ENCODE measurements at regions not wholly inside any gene's neighbourhood (a gene's known extent, or its start where the extent isn't known, plus 50 kb on each side); places are given as distances from the start of the nearest gene placed in this dataset.
"Not testable (repeated sequence)": the region's sequence is repeated elsewhere in the genome, so short reads cannot be mapped to it uniquely, and the experiment has no call there.

DNA sequence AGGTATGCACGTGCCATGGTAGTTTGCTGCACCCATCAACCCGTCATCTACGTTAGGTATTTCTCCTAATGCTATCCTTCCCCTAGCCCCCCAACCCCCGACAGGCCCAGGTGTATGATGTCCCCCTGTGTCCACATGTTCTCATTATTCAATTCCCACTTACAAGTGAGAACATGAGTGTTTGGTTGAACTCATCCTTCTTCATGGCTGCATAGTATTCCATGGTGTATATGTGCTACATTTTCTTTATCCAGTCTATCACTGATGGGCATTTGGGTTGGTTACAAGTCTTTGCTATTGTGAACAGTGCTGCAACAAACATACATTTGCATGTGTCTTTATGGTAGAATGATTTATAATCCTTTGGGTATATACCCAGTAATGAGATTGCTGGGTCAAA, 130.5 kb upstream of the SRSF6 start:
- TF ChIP-seq, protein P1, sequence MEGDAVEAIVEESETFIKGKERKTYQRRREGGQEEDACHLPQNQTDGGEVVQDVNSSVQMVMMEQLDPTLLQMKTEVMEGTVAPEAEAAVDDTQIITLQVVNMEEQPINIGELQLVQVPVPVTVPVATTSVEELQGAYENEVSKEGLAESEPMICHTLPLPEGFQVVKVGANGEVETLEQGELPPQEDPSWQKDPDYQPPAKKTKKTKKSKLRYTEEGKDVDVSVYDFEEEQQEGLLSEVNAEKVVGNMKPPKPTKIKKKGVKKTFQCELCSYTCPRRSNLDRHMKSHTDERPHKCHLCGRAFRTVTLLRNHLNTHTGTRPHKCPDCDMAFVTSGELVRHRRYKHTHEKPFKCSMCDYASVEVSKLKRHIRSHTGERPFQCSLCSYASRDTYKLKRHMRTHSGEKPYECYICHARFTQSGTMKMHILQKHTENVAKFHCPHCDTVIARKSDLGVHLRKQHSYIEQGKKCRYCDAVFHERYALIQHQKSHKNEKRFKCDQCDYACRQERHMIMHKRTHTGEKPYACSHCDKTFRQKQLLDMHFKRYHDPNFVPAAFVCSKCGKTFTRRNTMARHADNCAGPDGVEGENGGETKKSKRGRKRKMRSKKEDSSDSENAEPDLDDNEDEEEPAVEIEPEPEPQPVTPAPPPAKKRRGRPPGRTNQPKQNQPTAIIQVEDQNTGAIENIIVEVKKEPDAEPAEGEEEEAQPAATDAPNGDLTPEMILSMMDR (IDR thresholded peaks at IDR 0.05; ENCODE audit: poor library complexity, severe bottlenecking): not testable (repeated sequence)
- TF ChIP-seq TAF1 (IDR thresholded peaks at IDR 0.05; ENCODE audit: low read depth); EP300 (conservative IDR thresholded peaks at IDR 0.05; ENCODE audit: poor library complexity, severe bottlenecking); RAD21 (conservative IDR thresholded peaks at IDR 0.05); MXI1 (conservative IDR thresholded peaks at IDR 0.05; ENCODE audit: poor library complexity, severe bottlenecking): not testable (repeated sequence)
- TF ChIP-seq, protein P2, sequence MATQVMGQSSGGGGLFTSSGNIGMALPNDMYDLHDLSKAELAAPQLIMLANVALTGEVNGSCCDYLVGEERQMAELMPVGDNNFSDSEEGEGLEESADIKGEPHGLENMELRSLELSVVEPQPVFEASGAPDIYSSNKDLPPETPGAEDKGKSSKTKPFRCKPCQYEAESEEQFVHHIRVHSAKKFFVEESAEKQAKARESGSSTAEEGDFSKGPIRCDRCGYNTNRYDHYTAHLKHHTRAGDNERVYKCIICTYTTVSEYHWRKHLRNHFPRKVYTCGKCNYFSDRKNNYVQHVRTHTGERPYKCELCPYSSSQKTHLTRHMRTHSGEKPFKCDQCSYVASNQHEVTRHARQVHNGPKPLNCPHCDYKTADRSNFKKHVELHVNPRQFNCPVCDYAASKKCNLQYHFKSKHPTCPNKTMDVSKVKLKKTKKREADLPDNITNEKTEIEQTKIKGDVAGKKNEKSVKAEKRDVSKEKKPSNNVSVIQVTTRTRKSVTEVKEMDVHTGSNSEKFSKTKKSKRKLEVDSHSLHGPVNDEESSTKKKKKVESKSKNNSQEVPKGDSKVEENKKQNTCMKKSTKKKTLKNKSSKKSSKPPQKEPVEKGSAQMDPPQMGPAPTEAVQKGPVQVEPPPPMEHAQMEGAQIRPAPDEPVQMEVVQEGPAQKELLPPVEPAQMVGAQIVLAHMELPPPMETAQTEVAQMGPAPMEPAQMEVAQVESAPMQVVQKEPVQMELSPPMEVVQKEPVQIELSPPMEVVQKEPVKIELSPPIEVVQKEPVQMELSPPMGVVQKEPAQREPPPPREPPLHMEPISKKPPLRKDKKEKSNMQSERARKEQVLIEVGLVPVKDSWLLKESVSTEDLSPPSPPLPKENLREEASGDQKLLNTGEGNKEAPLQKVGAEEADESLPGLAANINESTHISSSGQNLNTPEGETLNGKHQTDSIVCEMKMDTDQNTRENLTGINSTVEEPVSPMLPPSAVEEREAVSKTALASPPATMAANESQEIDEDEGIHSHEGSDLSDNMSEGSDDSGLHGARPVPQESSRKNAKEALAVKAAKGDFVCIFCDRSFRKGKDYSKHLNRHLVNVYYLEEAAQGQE (IDR thresholded peaks at IDR 0.05; ENCODE audit: borderline replicate concordance): not testable (repeated sequence)

Data from neural cell (in vitro differentiated cells).